ENCODE measurements at regions not wholly inside any gene's neighbourhood (a gene's known extent, or its start where the extent isn't known, plus 50 kb on each side); places are given as distances from the start of the nearest gene placed in this dataset.

- TF ChIP-seq CTCF (IDR thresholded peaks at IDR 0.05) (no peak), POLR2A (IDR thresholded peaks at IDR 0.05) (no peak)
Observed at GRCh38 chr3:96264701-96265100, 549.7 kb upstream of the EPHA6 start.

Measured in thyroid gland (tissue), 4 donors.